RWPE1 (cell line): ENCODE measurements at regions not wholly inside any gene's neighbourhood (a gene's known extent, or its start where the extent isn't known, plus 50 kb on each side); places are given as distances from the start of the nearest gene placed in this dataset.

Source experiments
- CTCF ChIA-PET: fragments of 350-600 bp; sonication (Branson Sonifier 250); formaldehyde crosslinking; extraction: SDS; loops from one replicate; lab custom pipeline; 2021; lab: Yijun Ruan, JAX
- POLR2A ChIA-PET: fragments of 400-600 bp; formaldehyde crosslinking; extraction: SDS; loops from one replicate; lab custom pipeline; 2020; ENCODE audit warnings: antibody characterized with exemption; ENCODE audit not compliant: low non-redundant PET; lab: Yijun Ruan, JAX
- DNase-seq: peaks from one replicate; pipeline ENCODE4 v3.0.0; 2012; ENCODE audit warnings: low spot score
- H3K27ac ChIP-seq: fragments of 450-650 bp; 2 replicates; pipeline ENCODE4 v1.5.1; 2017
- TF ChIP-seq, protein P1 (sequence below): fragments of 450-650 bp; conservative IDR thresholded peaks from 2 replicates; pipeline ENCODE4 v1.5.1; 2017; ENCODE audit warnings: low read depth, mild to moderate bottlenecking

DNA sequence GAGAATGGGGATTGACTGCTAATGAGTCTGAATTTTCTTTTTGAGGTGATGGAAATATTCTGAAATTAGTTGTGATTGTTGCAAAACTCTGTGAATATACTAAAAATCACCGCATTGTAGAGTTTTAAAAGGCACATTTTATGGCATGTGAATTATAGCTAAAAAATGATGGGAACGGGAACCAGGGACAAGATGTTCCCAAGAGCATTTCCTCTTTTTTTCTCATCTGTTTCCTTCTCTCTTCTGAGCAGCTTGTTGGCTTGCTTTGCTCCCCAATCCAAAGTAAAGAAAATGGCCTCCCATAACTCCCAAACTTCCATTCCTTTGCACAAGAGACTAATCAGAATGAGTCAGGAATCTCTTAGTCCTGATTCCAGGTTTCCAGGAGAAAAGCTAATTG lies 459.2 kb downstream of the TSHZ3 start:
- CTCF ChIA-PET, result no interaction called here

DNA sequence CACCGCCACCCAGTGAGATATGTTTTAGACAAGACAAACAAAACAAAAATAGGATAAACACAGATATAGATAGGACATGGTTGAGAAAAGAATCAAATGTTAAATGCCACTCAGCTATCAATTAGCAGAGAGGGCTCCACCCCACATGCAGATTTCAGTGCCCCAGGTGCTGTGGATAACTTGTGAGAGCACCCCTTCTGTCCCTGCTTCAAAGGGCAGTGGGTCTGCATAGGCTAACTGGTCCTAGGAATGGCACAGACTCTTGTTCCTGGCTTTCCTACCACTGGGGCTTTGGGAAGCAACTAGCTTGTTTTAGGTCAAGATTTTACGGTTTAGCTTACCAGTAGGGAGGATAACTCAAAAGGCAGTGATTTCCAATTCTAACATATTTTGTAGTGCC lies 460.3 kb downstream of the TSHZ3 start:
- no peak for DNase-seq
- no peak overlapping the region for H3K27ac ChIP-seq
- TF ChIP-seq, protein P1, sequence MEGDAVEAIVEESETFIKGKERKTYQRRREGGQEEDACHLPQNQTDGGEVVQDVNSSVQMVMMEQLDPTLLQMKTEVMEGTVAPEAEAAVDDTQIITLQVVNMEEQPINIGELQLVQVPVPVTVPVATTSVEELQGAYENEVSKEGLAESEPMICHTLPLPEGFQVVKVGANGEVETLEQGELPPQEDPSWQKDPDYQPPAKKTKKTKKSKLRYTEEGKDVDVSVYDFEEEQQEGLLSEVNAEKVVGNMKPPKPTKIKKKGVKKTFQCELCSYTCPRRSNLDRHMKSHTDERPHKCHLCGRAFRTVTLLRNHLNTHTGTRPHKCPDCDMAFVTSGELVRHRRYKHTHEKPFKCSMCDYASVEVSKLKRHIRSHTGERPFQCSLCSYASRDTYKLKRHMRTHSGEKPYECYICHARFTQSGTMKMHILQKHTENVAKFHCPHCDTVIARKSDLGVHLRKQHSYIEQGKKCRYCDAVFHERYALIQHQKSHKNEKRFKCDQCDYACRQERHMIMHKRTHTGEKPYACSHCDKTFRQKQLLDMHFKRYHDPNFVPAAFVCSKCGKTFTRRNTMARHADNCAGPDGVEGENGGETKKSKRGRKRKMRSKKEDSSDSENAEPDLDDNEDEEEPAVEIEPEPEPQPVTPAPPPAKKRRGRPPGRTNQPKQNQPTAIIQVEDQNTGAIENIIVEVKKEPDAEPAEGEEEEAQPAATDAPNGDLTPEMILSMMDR, result no peak
- ChIA-PET CTCF (no interaction called here), POLR2A (no interaction called here)

More for the DNA sequence above, 459.2 kb downstream of the TSHZ3 start:
- DNase-seq, result no peak
- H3K27ac ChIP-seq, result no peak overlapping the region
- TF ChIP-seq, protein P1, result no peak
- POLR2A ChIA-PET, result no interaction called here

DNA sequence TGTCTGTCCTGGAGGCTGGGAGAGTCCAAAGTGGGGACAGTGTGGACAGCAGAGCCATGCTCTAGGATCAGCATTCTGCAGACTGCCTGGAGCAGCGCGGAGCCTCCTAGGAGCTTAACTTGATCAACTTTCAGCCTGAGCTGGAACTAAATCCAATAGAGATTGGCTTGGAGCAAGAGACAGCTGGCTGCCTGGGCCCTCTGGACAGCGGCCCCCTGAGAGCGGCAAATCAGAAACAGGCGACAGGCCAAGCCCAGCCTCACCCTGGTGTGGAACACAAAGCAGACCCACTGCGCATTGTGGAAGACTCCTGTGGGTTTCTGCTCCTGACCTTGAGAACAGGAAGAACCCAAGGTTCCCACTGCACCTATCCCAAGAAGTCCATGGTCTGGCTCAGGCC lies 462.2 kb downstream of the TSHZ3 start:
- ChIA-PET CTCF (no interaction called here), POLR2A (no interaction called here)
- no peak overlapping the region for H3K27ac ChIP-seq
- TF ChIP-seq, protein P1, result no peak
- DNase-seq, result no peak

DNA sequence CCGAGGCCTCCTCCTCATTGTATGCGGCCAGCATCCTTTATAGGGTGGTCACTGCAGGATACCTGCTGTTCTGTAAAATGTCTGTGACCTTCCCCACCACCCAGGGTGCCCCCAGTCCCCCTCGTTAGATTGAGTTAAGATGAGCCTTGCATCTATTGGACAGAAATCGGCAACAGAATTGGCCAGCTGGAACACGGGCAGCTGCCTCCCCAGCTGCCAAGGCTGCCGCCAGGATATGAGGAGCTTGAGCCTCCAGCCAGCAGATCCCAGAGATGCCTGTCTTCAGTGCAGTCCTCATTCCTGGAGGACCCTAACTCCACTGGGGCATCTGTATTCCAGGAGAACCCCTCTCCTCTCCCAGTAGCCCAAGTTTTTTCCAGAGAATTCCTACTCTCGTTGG lies 463.0 kb downstream of the TSHZ3 start:
- TF ChIP-seq, protein P1, result no peak
- ChIA-PET POLR2A (no interaction called here), CTCF (no interaction called here)

DNA sequence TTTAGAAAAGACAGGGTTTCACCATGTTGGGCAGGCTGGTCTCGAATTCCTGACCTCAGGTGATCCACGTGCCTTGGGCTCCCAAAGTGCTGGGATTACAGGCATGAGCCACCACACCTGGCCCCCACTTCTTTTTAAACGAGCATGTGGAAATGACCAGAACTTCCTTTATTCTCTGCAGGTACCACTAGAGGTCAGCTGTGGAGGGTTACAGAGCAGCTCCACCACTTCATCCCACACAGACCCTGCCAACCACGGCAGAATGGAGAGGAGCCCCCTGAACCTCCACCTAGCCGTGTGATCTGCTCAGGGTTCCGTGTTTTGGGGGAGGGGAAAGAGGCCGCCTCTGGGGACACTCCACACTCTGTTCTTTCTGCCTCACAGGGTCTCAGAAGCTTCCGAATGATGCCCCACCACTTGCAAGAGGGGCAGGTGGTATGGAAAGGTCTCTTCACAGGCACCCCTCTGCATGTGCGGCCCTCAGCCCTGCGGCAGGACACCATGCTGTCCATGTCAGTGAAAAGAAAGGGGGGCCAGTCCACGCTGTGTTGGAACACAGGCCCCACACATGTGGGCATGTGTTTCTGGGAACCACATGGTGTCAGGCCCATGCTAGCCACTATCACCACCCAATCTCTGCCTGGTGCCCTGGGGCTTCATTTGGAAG lies 465.0 kb downstream of the TSHZ3 start:
- POLR2A ChIA-PET, result no interaction called here

More for the DNA sequence above, 463.0 kb downstream of the TSHZ3 start:
- DNase-seq, result no peak
- no peak overlapping the region for H3K27ac ChIP-seq

DNA sequence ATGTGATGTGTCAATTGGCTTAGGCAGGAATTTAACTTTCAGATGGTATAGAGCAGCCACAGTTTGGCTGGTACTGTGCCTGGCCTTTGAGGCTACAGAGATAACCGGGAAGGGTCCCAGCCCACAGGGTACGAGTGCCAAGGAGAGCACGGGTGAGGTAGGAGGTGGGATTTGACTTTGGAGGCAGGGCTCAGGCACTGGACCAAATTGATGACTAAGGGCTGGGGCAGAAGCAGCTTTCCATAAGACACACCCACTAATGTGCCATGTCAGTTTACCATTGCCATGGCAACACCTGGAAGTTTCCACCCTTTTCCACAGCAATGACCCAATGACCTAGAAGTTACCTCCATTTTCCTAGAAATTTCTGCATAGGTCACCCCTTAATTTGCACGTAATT lies 466.2 kb downstream of the TSHZ3 start:
- no peak for DNase-seq
- ChIA-PET CTCF (interaction anchor here (0.6 kb wide), 1 partner anchor 11 kb away, joined by 4 read pairs; no protein-coding TSS in a partner anchor), POLR2A (no interaction called here)
- TF ChIP-seq, protein P1, result no peak
- no peak overlapping the region for H3K27ac ChIP-seq

More for the DNA sequence above, 465.0 kb downstream of the TSHZ3 start:
- H3K27ac ChIP-seq, result no peak overlapping the region
- DNase-seq, result no peak
- TF ChIP-seq, protein P1, result no peak
- CTCF ChIA-PET, result interaction anchor here (0.6 kb wide), 1 partner anchor 568 kb away, joined by 3 read pairs; no protein-coding TSS in a partner anchor
